ENCODE measurements at regions not wholly inside any gene's neighbourhood (a gene's known extent, or its start where the extent isn't known, plus 50 kb on each side); places are given as distances from the start of the nearest gene placed in this dataset.

- Histone ChIP-seq H3K4me1 (ENCODE audit: low read depth) (no peaks in the 10 kb centered on the region), H3K27ac (no peak overlapping the region), H3K9me3 (ENCODE audit: low read depth) (no peaks in the 10 kb centered on the region), H3K27me3 (no peaks in the 10 kb centered on the region), H3K4me3 (no peak overlapping the region), H3K36me3 (no peaks in the 10 kb centered on the region)
- TF ChIP-seq CTCF (IDR thresholded peaks at IDR 0.05; ENCODE audit: low read depth, low read length), result no peak
- DNase-seq (ENCODE audit: low read depth in 1 of 2, low spot score in 1 of 2), result no peak
Measured at GRCh38 chr3:76470285-76470684, 569.6 kb upstream of the ROBO2 start.

- Histone ChIP-seq H3K27me3 (no peaks in the 10 kb centered on the region), H3K4me1 (ENCODE audit: low read depth) (no peaks in the 10 kb centered on the region), H3K9me3 (ENCODE audit: low read depth) (no peaks in the 10 kb centered on the region), H3K4me3 (no peak overlapping the region), H3K27ac (no peak overlapping the region), H3K36me3 (no peaks in the 10 kb centered on the region)
- DNase-seq (ENCODE audit: low read depth in 1 of 2, low spot score in 1 of 2), result no peak
- no peak for TF ChIP-seq CTCF (IDR thresholded peaks at IDR 0.05; ENCODE audit: low read depth, low read length)
Measured at GRCh38 chr3:76474632-76475031, 565.3 kb upstream of the ROBO2 start.

- H3K9me3 ChIP-seq (ENCODE audit: low read depth), result no peaks in the 10 kb centered on the region
- no peak for DNase-seq (ENCODE audit: low read depth in 1 of 2, low spot score in 1 of 2)
- H3K36me3 ChIP-seq, result no peaks in the 10 kb centered on the region
- no peak overlapping the region for H3K4me3 ChIP-seq
- no peak for TF ChIP-seq CTCF (IDR thresholded peaks at IDR 0.05; ENCODE audit: low read depth, low read length)
- no peak overlapping the region for H3K27ac ChIP-seq
- H3K4me1 ChIP-seq (ENCODE audit: low read depth), result no peaks in the 10 kb centered on the region
- H3K27me3 ChIP-seq, result no peaks in the 10 kb centered on the region
Measured at GRCh38 chr3:76479161-76479650, 560.7 kb upstream of the ROBO2 start.

- Histone ChIP-seq H3K27me3 (no peaks in the 10 kb centered on the region), H3K4me3 (no peak overlapping the region), H3K4me1 (ENCODE audit: low read depth) (no peaks in the 10 kb centered on the region), H3K36me3 (no peaks in the 10 kb centered on the region), H3K9me3 (ENCODE audit: low read depth) (no peaks in the 10 kb centered on the region), H3K27ac (no peak overlapping the region)
- no peak for TF ChIP-seq CTCF (IDR thresholded peaks at IDR 0.05; ENCODE audit: low read depth, low read length)
- no peak for DNase-seq (ENCODE audit: low read depth in 1 of 2, low spot score in 1 of 2)
Measured at GRCh38 chr3:76482510-76482909, 557.4 kb upstream of the ROBO2 start.

- Histone ChIP-seq H3K9me3 (ENCODE audit: low read depth) (no peaks in the 10 kb centered on the region), H3K27me3 (no peaks in the 10 kb centered on the region), H3K27ac (no peak overlapping the region), H3K4me1 (ENCODE audit: low read depth) (no peaks in the 10 kb centered on the region), H3K36me3 (no peaks in the 10 kb centered on the region), H3K4me3 (no peak overlapping the region)
- no peak for DNase-seq (ENCODE audit: low read depth in 1 of 2, low spot score in 1 of 2)
- no peak for TF ChIP-seq CTCF (IDR thresholded peaks at IDR 0.05; ENCODE audit: low read depth, low read length)
Measured at GRCh38 chr3:76487446-76487845, 552.5 kb upstream of the ROBO2 start.

- H3K36me3 ChIP-seq, result no peaks in the 10 kb centered on the region
- DNase-seq (ENCODE audit: low read depth in 1 of 2, low spot score in 1 of 2), result no peak
- TF ChIP-seq CTCF (IDR thresholded peaks at IDR 0.05; ENCODE audit: low read depth, low read length), result no peak
- H3K27ac ChIP-seq, result no peak overlapping the region
- H3K27me3 ChIP-seq, result no peaks in the 10 kb centered on the region
- no peak overlapping the region for H3K4me3 ChIP-seq
- H3K9me3 ChIP-seq (ENCODE audit: low read depth), result no peaks in the 10 kb centered on the region
- H3K4me1 ChIP-seq (ENCODE audit: low read depth), result no peaks in the 10 kb centered on the region
Measured at GRCh38 chr3:76490064-76490463, 549.8 kb upstream of the ROBO2 start.

All from cardiac muscle cell (in vitro differentiated cells and primary cell).